IMR-90 (cell line): ENCODE measurements at regions not wholly inside any gene's neighbourhood (a gene's known extent, or its start where the extent isn't known, plus 50 kb on each side); places are given as distances from the start of the nearest gene placed in this dataset.

Experiments
- ATAC-seq: fragments of 200-7000 bp; cut with Tn5 transposase; 2 replicates; pipeline ENCODE4 v1.9.1; 2020; ENCODE audit warnings: low read depth, mild to moderate bottlenecking, moderate library complexity
- BruUV-seq: library from RNA; stranded (reverse); fragments of 400-500 nt; replicated peaks from 2 replicates; lab custom pipeline; 2021; lab: Mats Ljungman, UMichigan
- CTCF ChIA-PET: fragments of 300-600 bp; formaldehyde crosslinking; extraction: SDS; loops from one replicate; lab custom pipeline; 2021; ENCODE audit warnings: antibody characterized with exemption; lab: Yijun Ruan, JAX
- POLR2A ChIA-PET: fragments of 300-600 bp; sonication (Branson Sonifier 250); formaldehyde crosslinking; loops from one replicate; lab custom pipeline; 2022; ENCODE audit warnings: antibody characterized with exemption; ENCODE audit not compliant: unreplicated experiment; lab: Charles Lee
- DNase-seq: peaks from one replicate; pipeline ENCODE4 v3.0.0; 2013
- H2AFZ ChIP-seq: replicated peaks from 2 replicates; pipeline ENCODE3; 2013; ENCODE audit warnings: low read length, mild to moderate bottlenecking; ENCODE audit not compliant: poor library complexity
- H2AK5ac ChIP-seq: 2 replicates; pipeline ENCODE4 v1.6.1; 2013; ENCODE audit warnings: low read depth, low read length, inconsistent platforms
- H2AK9ac ChIP-seq: replicated peaks from 2 replicates; pipeline ENCODE3; 2013; ENCODE audit warnings: mild to moderate bottlenecking, low read depth, low read length, moderate library complexity; ENCODE audit not compliant: poor library complexity
- H2BK120ac ChIP-seq: 2 replicates; pipeline ENCODE4 v1.6.1; 2013; ENCODE audit warnings: low read depth, low read length, inconsistent platforms
- H2BK15ac ChIP-seq: 3 replicates; pipeline ENCODE4 v1.6.1; 2013; ENCODE audit warnings: low read depth, low read length, inconsistent platforms
- H2BK20ac ChIP-seq: 2 replicates; pipeline ENCODE4 v1.6.1; 2013; ENCODE audit warnings: low read depth, mild to moderate bottlenecking, inconsistent platforms, low read length, moderate library complexity
- H2BK5ac ChIP-seq: 2 replicates; pipeline ENCODE4 v1.6.1; 2013; ENCODE audit warnings: mild to moderate bottlenecking, low read depth, low read length, inconsistent platforms; ENCODE audit not compliant: poor library complexity, severe bottlenecking
- H3K14ac ChIP-seq: replicated peaks from 2 replicates; pipeline ENCODE4 v1.6.1; 2013; ENCODE audit warnings: low read depth, low read length, inconsistent platforms
- H3K18ac ChIP-seq: 2 replicates; pipeline ENCODE4 v1.6.1; 2013; ENCODE audit warnings: low read depth, low read length, control low read depth
- H3K23ac ChIP-seq: 2 replicates; pipeline ENCODE4 v1.6.1; 2013; ENCODE audit warnings: low read depth, low read length, inconsistent platforms
- H3K27ac ChIP-seq: 2 replicates; pipeline ENCODE4 v1.5.1; 2013; ENCODE audit warnings: mild to moderate bottlenecking, control low read depth, low read length; ENCODE audit not compliant: insufficient read depth
- H3K27me3 ChIP-seq: 2 replicates; pipeline ENCODE4 v1.6.1; 2013; ENCODE audit warnings: low read length; ENCODE audit not compliant: control insufficient read depth, insufficient read depth
- H3K36me3 ChIP-seq: 2 replicates; pipeline ENCODE4 v1.6.1; 2013; ENCODE audit warnings: low read length, mixed read lengths; ENCODE audit not compliant: control insufficient read depth, insufficient read depth
- H3K4ac ChIP-seq: 2 replicates; pipeline ENCODE4 v1.6.1; 2013; ENCODE audit warnings: low read depth, low read length, inconsistent platforms
- H3K4me1 ChIP-seq: 2 replicates; pipeline ENCODE4 v1.6.1; 2013; ENCODE audit warnings: low read length, mixed read lengths; ENCODE audit not compliant: control insufficient read depth, insufficient read depth
- H3K4me2 ChIP-seq: 2 replicates; pipeline ENCODE4 v1.6.1; 2013; ENCODE audit warnings: low read depth, mild to moderate bottlenecking, control low read depth, low read length, moderate library complexity
- H3K4me3 ChIP-seq: 2 replicates; pipeline ENCODE4 v1.5.1; 2013; ENCODE audit warnings: low read depth, mild to moderate bottlenecking, control low read depth, low read length, moderate library complexity; ENCODE audit not compliant: insufficient read depth
- H3K56ac ChIP-seq: 2 replicates; pipeline ENCODE4 v1.6.1; 2013; ENCODE audit warnings: low read length, inconsistent platforms; ENCODE audit not compliant: insufficient read depth; ENCODE audit errors: extremely low read depth
- H3K79me1 ChIP-seq, 2 experiments: 2 replicates each; pipeline ENCODE4 v1.6.1; 2013; ENCODE audit warnings: low read length in 2 of 2, inconsistent platforms in 1 of 2, low read depth in 1 of 2
- H3K9ac ChIP-seq: 2 replicates; pipeline ENCODE4 v1.6.1; 2013; ENCODE audit warnings: low read depth, low read length, control low read depth
- H3K9me1 ChIP-seq: 2 replicates; pipeline ENCODE4 v1.6.1; 2013; ENCODE audit warnings: low read length, inconsistent platforms; ENCODE audit not compliant: insufficient read depth
- H3K9me3 ChIP-seq: 2 replicates; pipeline ENCODE4 v1.6.1; 2013; ENCODE audit warnings: low read length; ENCODE audit not compliant: control insufficient read depth, insufficient read depth
- H4K20me1 ChIP-seq: 2 replicates; pipeline ENCODE4 v1.6.1; 2013; ENCODE audit warnings: low read length, inconsistent platforms; ENCODE audit not compliant: insufficient read depth
- H4K5ac ChIP-seq: 2 replicates; pipeline ENCODE4 v1.6.1; 2013; ENCODE audit warnings: mild to moderate bottlenecking, low read depth, low read length, control low read depth
- H4K8ac ChIP-seq, 2 experiments: 2 replicates each; pipeline ENCODE4 v1.6.1; 2013; ENCODE audit warnings: low read depth in 2 of 2, low read length in 2 of 2, control low read depth in 1 of 2, inconsistent platforms in 1 of 2
- H4K91ac ChIP-seq: 2 replicates; pipeline ENCODE4 v1.6.1; 2013; ENCODE audit warnings: low read depth, low read length, inconsistent platforms; ENCODE audit not compliant: insufficient read depth
- BHLHE40 ChIP-seq: fragments of 150-350 bp; IDR thresholded peaks from 2 replicates; pipeline ENCODE4 v1.6.1; 2016; ENCODE audit warnings: mild to moderate bottlenecking, low read depth, low read length
- CEBPB ChIP-seq: IDR thresholded peaks from 2 replicates; pipeline ENCODE4 v1.6.1; 2012; ENCODE audit warnings: low read depth, low read length, improper control_type of control experiment
- CHD1 ChIP-seq: IDR thresholded peaks from 2 replicates; pipeline ENCODE4 v1.6.1; 2012; ENCODE audit warnings: low read depth, low read length, improper control_type of control experiment
- MAFK ChIP-seq: IDR thresholded peaks from 2 replicates; pipeline ENCODE4 v1.6.1; 2012; ENCODE audit warnings: low read depth, low read length, improper control_type of control experiment
- MAZ ChIP-seq: IDR thresholded peaks from 2 replicates; pipeline ENCODE4 v1.6.1; 2012; ENCODE audit warnings: low read depth, mild to moderate bottlenecking, low read length, improper control_type of control experiment, moderate library complexity, borderline replicate concordance
- MXI1 ChIP-seq: IDR thresholded peaks from 2 replicates; pipeline ENCODE4 v1.6.1; 2012; ENCODE audit warnings: low read depth, mild to moderate bottlenecking, low read length, moderate library complexity, borderline replicate concordance
- NFE2L2 ChIP-seq: fragments of 150-350 bp; IDR thresholded peaks from 2 replicates; pipeline ENCODE4 v1.6.1; 2016; ENCODE audit warnings: low read depth, mild to moderate bottlenecking, low read length
- POLR2A ChIP-seq: IDR thresholded peaks from 2 replicates; pipeline ENCODE4 v1.6.1; 2012; ENCODE audit warnings: mild to moderate bottlenecking, low read depth, low read length
- RAD21 ChIP-seq: IDR thresholded peaks from 2 replicates; pipeline ENCODE4 v1.6.1; 2012; ENCODE audit warnings: low read length, improper control_type of control experiment
- RCOR1 ChIP-seq: IDR thresholded peaks from 2 replicates; pipeline ENCODE4 v1.6.1; 2012; ENCODE audit warnings: mild to moderate bottlenecking, low read length, improper control_type of control experiment; ENCODE audit not compliant: insufficient replicate concordance
- RFX5 ChIP-seq: IDR thresholded peaks from 2 replicates; pipeline ENCODE4 v1.8.0; 2012; ENCODE audit warnings: low read depth, mild to moderate bottlenecking, low read length, moderate library complexity
- WGBS, 2 experiments: methylation state at CpG; one replicate each; pipeline versions ENCODE4 v1.1.5 to v1.1.7; 2013; ENCODE audit warnings: missing lambda C conversion rate in 2 of 2; ENCODE audit not compliant: insufficient read length in 1 of 2; ENCODE audit errors: extremely low coverage in 2 of 2; 5-methylcytosine and 5-hydroxymethylcytosine counted together
- dilution Hi-C: fragments of 300-500 bp; cut with HindIII; formaldehyde crosslinking; loops from one replicate; pipeline ENCODE4 v1.14.3; 2018; ENCODE audit warnings: low sequenced_read_pairs; ENCODE audit not compliant: unreplicated experiment
- in situ Hi-C: fragments of 300-500 bp; cut with MboI; formaldehyde crosslinking; loops from 3 replicates; pipeline ENCODE4 v1.14.3; 2019; ENCODE audit warnings: low sequenced_read_pairs, inconsistent platforms, mixed read lengths
- intact Hi-C: fragments of 100-400 bp; cut with micrococcal nuclease; formaldehyde crosslinking; loops from 2 replicates; pipeline ENCODE4 v1.10.0; 2022
- TF ChIP-seq, protein P1 (sequence below): fragments of 150-350 bp; IDR thresholded peaks from 2 replicates; pipeline ENCODE4 v1.6.1; 2017; ENCODE audit warnings: mild to moderate bottlenecking, antibody characterized with exemption, low read length, low read depth
- TF ChIP-seq, protein P2 (sequence below): fragments of 150-350 bp; IDR thresholded peaks from 2 replicates; pipeline ENCODE4 v1.6.1; 2016; ENCODE audit warnings: low read depth, mild to moderate bottlenecking, low read length, moderate library complexity, borderline replicate concordance

- H2BK5ac ChIP-seq = no peak overlapping the region
- H3K4ac ChIP-seq = no peak overlapping the region
- no peak overlapping the region for H3K23ac ChIP-seq
- TF ChIP-seq RAD21 (no peak), CHD1 (no peak), MAFK (no peak), POLR2A (no peak), MAZ (no peak), RFX5 (no peak), BHLHE40 (no peak), RCOR1 (no peak), MXI1 (no peak), NFE2L2 (no peak), CEBPB (no peak)
- TF ChIP-seq, protein P1, sequence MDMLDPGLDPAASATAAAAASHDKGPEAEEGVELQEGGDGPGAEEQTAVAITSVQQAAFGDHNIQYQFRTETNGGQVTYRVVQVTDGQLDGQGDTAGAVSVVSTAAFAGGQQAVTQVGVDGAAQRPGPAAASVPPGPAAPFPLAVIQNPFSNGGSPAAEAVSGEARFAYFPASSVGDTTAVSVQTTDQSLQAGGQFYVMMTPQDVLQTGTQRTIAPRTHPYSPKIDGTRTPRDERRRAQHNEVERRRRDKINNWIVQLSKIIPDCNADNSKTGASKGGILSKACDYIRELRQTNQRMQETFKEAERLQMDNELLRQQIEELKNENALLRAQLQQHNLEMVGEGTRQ = no peak
- TF ChIP-seq, protein P2, sequence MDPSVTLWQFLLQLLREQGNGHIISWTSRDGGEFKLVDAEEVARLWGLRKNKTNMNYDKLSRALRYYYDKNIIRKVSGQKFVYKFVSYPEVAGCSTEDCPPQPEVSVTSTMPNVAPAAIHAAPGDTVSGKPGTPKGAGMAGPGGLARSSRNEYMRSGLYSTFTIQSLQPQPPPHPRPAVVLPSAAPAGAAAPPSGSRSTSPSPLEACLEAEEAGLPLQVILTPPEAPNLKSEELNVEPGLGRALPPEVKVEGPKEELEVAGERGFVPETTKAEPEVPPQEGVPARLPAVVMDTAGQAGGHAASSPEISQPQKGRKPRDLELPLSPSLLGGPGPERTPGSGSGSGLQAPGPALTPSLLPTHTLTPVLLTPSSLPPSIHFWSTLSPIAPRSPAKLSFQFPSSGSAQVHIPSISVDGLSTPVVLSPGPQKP = no peak
- H3K4me3 ChIP-seq = no peak overlapping the region
- dilution Hi-C loops = no loop called here
- no peak overlapping the region for H4K91ac ChIP-seq
- ChIA-PET POLR2A (no interaction called here), CTCF (no interaction called here)
- no peak overlapping the region for H3K14ac ChIP-seq
- no peaks in the 10 kb centered on the region for H3K4me1 ChIP-seq
- no peaks in the 10 kb centered on the region for H3K79me1 ChIP-seq
- no peak overlapping the region for H4K8ac ChIP-seq
- H3K4me2 ChIP-seq = no peak overlapping the region
- no peak overlapping the region for H3K18ac ChIP-seq
- no peak overlapping the region for H3K56ac ChIP-seq
- no peak overlapping the region for H2AFZ ChIP-seq
- no peak overlapping the region for H3K9ac ChIP-seq
- H2AK9ac ChIP-seq = no peak overlapping the region
- ATAC-seq (no peak), DNase-seq (no peak)
- no CpG with 5 or more reads among the region's 5 CpGs for WGBS, 2 experiments
- no peaks in the 10 kb centered on the region for H3K9me1 ChIP-seq
- no peaks in the 10 kb centered on the region for H4K20me1 ChIP-seq
- no peak overlapping the region for H2BK20ac ChIP-seq
- no peak overlapping the region for H2BK120ac ChIP-seq
- intact Hi-C loops = no loop called here
- no peaks in the 10 kb centered on the region for H3K9me3 ChIP-seq
- in situ Hi-C loops = no loop called here
- no peaks in the 10 kb centered on the region for H3K36me3 ChIP-seq
- no peak overlapping the region for H2BK15ac ChIP-seq
- H4K5ac ChIP-seq = no peak overlapping the region
- H3K27ac ChIP-seq = no peak overlapping the region
- no peaks in the 10 kb centered on the region for H3K27me3 ChIP-seq
- no peak overlapping the region for H2AK5ac ChIP-seq
- BruUV-seq = no TSS peak
These were observed 307.5 kb upstream of the CLINT1 start for GRCh38 chr5:158166424-158166823.
